Astrocyte (in vitro differentiated cells and primary cell): ENCODE measurements at regions not wholly inside any gene's neighbourhood (a gene's known extent, or its start where the extent isn't known, plus 50 kb on each side); places are given as distances from the start of the nearest gene placed in this dataset.

Source experiments
- DNase-seq: peaks from one replicate; pipeline ENCODE4 v3.0.0-alpha.2; 2010; ENCODE audit warnings: low read depth
- FAIRE-seq: peaks from 2 replicates; lab custom pipeline; 2011; peaks lifted over from hg19 to GRCh38; lab: Jason Lieb, UNC
- H2AFZ ChIP-seq: 2 replicates; pipeline ENCODE4 v1.6.0; 2012; ENCODE audit warnings: low read depth, low read length, inconsistent platforms
- H3K27ac ChIP-seq: 2 replicates; pipeline ENCODE4 v1.5.1; 2011; ENCODE audit warnings: low read depth, low read length, inconsistent platforms
- H3K27me3 ChIP-seq: 2 replicates; pipeline ENCODE4 v1.6.0; 2011; ENCODE audit warnings: low read length, inconsistent platforms; ENCODE audit not compliant: insufficient read depth
- H3K36me3 ChIP-seq: 2 replicates; pipeline ENCODE4 v1.5.1; 2011; ENCODE audit warnings: low read length, inconsistent platforms; ENCODE audit not compliant: insufficient read depth
- H3K4me1 ChIP-seq: 2 replicates; pipeline ENCODE4 v1.5.1; 2011; ENCODE audit warnings: low read length, inconsistent platforms; ENCODE audit not compliant: insufficient read depth
- H3K4me2 ChIP-seq: 2 replicates; pipeline ENCODE4 v1.6.0; 2012; ENCODE audit warnings: low read length, inconsistent platforms
- H3K4me3 ChIP-seq: 2 replicates; pipeline ENCODE4 v1.5.1; 2011; ENCODE audit warnings: low read depth, mild to moderate bottlenecking, low read length, inconsistent platforms; ENCODE audit not compliant: insufficient read depth
- H3K79me2 ChIP-seq: 2 replicates; pipeline ENCODE4 v1.6.0; 2012; ENCODE audit warnings: mild to moderate bottlenecking, low read length, inconsistent platforms; ENCODE audit not compliant: insufficient read depth
- H3K9ac ChIP-seq: 2 replicates; pipeline ENCODE4 v1.6.0; 2012; ENCODE audit warnings: mild to moderate bottlenecking, low read length, inconsistent platforms
- H3K9me3 ChIP-seq: 2 replicates; pipeline ENCODE4 v1.5.1; 2012; ENCODE audit warnings: low read depth, mild to moderate bottlenecking, low read length, inconsistent platforms; ENCODE audit not compliant: insufficient read depth
- H4K20me1 ChIP-seq: 2 replicates; pipeline ENCODE4 v1.6.0; 2012; ENCODE audit warnings: low read length, inconsistent platforms; ENCODE audit not compliant: insufficient read depth
- H3K27ac Mint-ChIP-seq: one replicate; pipeline ENCODE4 v1.8.0; 2021; ENCODE audit warnings: mild to moderate bottlenecking, mixed read lengths; ENCODE audit not compliant: unreplicated experiment
- H3K27me3 Mint-ChIP-seq: one replicate; pipeline ENCODE4 v1.8.0; 2021; ENCODE audit warnings: low read depth, mixed read lengths; ENCODE audit not compliant: unreplicated experiment
- H3K36me3 Mint-ChIP-seq: one replicate; pipeline ENCODE4 v1.8.0; 2021; ENCODE audit warnings: low read depth, mixed read lengths; ENCODE audit not compliant: unreplicated experiment
- H3K4me1 Mint-ChIP-seq: one replicate; pipeline ENCODE4 v1.8.0; 2021; ENCODE audit warnings: low read depth, mixed read lengths; ENCODE audit not compliant: unreplicated experiment
- H3K4me3 Mint-ChIP-seq: one replicate; pipeline ENCODE4 v1.8.0; 2021; ENCODE audit warnings: mild to moderate bottlenecking, moderate library complexity, mixed read lengths; ENCODE audit not compliant: unreplicated experiment
- H3K9me3 Mint-ChIP-seq: one replicate; pipeline ENCODE4 v1.8.0; 2021; ENCODE audit warnings: mild to moderate bottlenecking, mixed read lengths; ENCODE audit not compliant: unreplicated experiment
- EZH2 ChIP-seq: IDR thresholded peaks from 2 replicates; pipeline ENCODE4 v1.6.1; 2012; ENCODE audit warnings: mild to moderate bottlenecking, low read length, inconsistent platforms; ENCODE audit not compliant: insufficient read depth
- TF ChIP-seq, protein P1 (sequence below): IDR thresholded peaks from 2 replicates; pipeline ENCODE4 v1.5.1; 2011; ENCODE audit warnings: low read depth, mild to moderate bottlenecking, inconsistent platforms, low read length, moderate library complexity; ENCODE audit not compliant: insufficient read depth

DNA sequence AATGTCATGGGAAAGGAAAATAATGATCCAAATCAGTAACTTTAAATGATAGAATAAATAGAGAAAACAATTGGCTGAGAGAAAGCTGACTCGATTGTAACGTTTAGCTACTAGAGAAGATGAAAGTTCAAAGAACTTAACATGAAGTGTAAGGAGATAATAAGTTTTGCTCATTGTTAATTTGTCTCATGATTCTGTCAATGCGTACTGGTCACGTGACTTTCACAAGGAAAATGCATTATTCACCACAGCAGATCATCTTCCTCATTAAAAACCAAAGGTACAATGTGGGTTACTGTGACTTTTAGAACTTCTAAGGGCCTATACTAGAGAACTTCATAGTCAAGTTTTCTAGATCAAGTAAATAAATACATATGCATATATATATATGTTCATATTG is 1207.2 kb downstream of the EFNB2 start:
- no peak for TF ChIP-seq EZH2
- TF ChIP-seq, protein P1, sequence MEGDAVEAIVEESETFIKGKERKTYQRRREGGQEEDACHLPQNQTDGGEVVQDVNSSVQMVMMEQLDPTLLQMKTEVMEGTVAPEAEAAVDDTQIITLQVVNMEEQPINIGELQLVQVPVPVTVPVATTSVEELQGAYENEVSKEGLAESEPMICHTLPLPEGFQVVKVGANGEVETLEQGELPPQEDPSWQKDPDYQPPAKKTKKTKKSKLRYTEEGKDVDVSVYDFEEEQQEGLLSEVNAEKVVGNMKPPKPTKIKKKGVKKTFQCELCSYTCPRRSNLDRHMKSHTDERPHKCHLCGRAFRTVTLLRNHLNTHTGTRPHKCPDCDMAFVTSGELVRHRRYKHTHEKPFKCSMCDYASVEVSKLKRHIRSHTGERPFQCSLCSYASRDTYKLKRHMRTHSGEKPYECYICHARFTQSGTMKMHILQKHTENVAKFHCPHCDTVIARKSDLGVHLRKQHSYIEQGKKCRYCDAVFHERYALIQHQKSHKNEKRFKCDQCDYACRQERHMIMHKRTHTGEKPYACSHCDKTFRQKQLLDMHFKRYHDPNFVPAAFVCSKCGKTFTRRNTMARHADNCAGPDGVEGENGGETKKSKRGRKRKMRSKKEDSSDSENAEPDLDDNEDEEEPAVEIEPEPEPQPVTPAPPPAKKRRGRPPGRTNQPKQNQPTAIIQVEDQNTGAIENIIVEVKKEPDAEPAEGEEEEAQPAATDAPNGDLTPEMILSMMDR: no peak
- Mint-ChIP-seq H3K27me3 (no peaks in the 10 kb centered on the region), H3K36me3 (peaks cover 3% of the 10 kb centered on the region), H3K9me3 (peaks cover 9% of the 10 kb centered on the region), H3K4me1 (peaks cover 7% of the 10 kb centered on the region), H3K4me3 (no peak overlapping the region), H3K27ac (no peak overlapping the region)
- Histone ChIP-seq H3K79me2 (no peaks in the 10 kb centered on the region), H3K36me3 (no peaks in the 10 kb centered on the region), H3K4me1 (no peaks in the 10 kb centered on the region), H3K4me2 (no peak overlapping the region), H4K20me1 (no peaks in the 10 kb centered on the region), H3K27me3 (no peaks in the 10 kb centered on the region), H2AFZ (no peak overlapping the region), H3K9me3 (no peaks in the 10 kb centered on the region), H3K27ac (no peak overlapping the region), H3K4me3 (no peak overlapping the region), H3K9ac (no peak overlapping the region)
- DNase-seq (no peak), FAIRE-seq (no peak)

DNA sequence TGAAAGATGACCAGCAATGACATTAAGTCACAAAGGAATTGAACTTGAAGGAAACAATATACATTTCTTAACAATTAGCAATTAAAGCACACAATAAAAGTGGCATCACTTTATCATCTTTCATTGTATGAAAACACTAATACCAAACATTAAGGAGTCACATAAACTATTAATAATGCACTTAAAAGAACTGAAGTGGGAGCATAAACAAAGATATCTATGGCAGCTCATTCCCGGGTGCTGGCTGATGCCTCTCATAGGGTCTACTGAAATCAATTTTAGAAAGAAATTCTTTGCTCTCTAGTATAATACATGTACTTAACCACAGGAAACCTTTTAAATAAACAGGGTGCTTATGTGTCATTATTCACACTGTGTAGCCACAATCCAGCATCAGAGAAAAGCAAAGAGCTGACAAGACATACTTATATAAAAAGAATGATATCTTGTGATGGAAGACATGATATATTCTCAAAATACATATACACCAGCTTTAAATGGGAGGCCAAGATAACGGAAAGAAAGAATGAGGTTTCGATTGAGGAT is 1207.8 kb downstream of the EFNB2 start:
- Histone ChIP-seq H3K4me2 (no peak overlapping the region), H3K9ac (no peak overlapping the region), H4K20me1 (no peaks in the 10 kb centered on the region), H2AFZ (no peak overlapping the region), H3K9me3 (no peaks in the 10 kb centered on the region), H3K4me3 (no peak overlapping the region), H3K27ac (no peak overlapping the region), H3K27me3 (no peaks in the 10 kb centered on the region), H3K79me2 (no peaks in the 10 kb centered on the region), H3K36me3 (no peaks in the 10 kb centered on the region), H3K4me1 (no peaks in the 10 kb centered on the region)
- TF ChIP-seq, protein P1: no peak
- no peak for TF ChIP-seq EZH2
- Mint-ChIP-seq H3K36me3 (peaks cover 3% of the 10 kb centered on the region), H3K4me3 (no peak overlapping the region), H3K27ac (no peak overlapping the region), H3K4me1 (peaks cover 6% of the 10 kb centered on the region), H3K9me3 (peaks cover 9% of the 10 kb centered on the region), H3K27me3 (no peaks in the 10 kb centered on the region)
- no peak for FAIRE-seq
- peak; percentile 59 for DNase-seq

- TF ChIP-seq, protein P1: no peak
- TF ChIP-seq EZH2: no peak
- FAIRE-seq: no peak
Observed at GRCh38 chr13:105319875-105320274, 1215.6 kb downstream of the EFNB2 start.

More at GRCh38 chr13:105319875-105320274, 1215.6 kb downstream of the EFNB2 start:
- Histone ChIP-seq H3K4me1 (no peaks in the 10 kb centered on the region), H2AFZ (no peak overlapping the region), H3K36me3 (no peaks in the 10 kb centered on the region), H3K79me2 (no peaks in the 10 kb centered on the region), H3K4me3 (no peak overlapping the region), H3K9me3 (no peaks in the 10 kb centered on the region), H3K27ac (no peak overlapping the region), H3K4me2 (no peak overlapping the region), H3K27me3 (no peaks in the 10 kb centered on the region), H3K9ac (no peak overlapping the region), H4K20me1 (no peaks in the 10 kb centered on the region)
- no peak for DNase-seq
- Mint-ChIP-seq H3K27ac (no peak overlapping the region), H3K4me1 (no peaks in the 10 kb centered on the region), H3K9me3 (no peaks in the 10 kb centered on the region), H3K27me3 (no peaks in the 10 kb centered on the region), H3K36me3 (no peaks in the 10 kb centered on the region), H3K4me3 (no peak overlapping the region)
